Colonic mucosa (tissue), 4 donors: ENCODE measurements at regions not wholly inside any gene's neighbourhood (a gene's known extent, or its start where the extent isn't known, plus 50 kb on each side); places are given as distances from the start of the nearest gene placed in this dataset.

ENCODE experiments used
- DNase-seq: peaks from one replicate; pipeline ENCODE4 v3.0.0-alpha.2; 2020
- H3K27ac ChIP-seq: fragments of 200-600 bp; one replicate; pipeline ENCODE4 v1.8.0; 2021
- H3K27me3 ChIP-seq: fragments of 200-600 bp; one replicate; pipeline ENCODE4 v1.8.0; 2021
- H3K36me3 ChIP-seq: fragments of 200-600 bp; one replicate; pipeline ENCODE4 v1.8.0; 2021
- H3K4me1 ChIP-seq: fragments of 200-600 bp; one replicate; pipeline ENCODE4 v1.8.0; 2021; ENCODE audit warnings: mild to moderate bottlenecking
- H3K4me3 ChIP-seq: fragments of 200-600 bp; one replicate; pipeline ENCODE4 v1.8.0; 2021
- H3K9ac ChIP-seq, 2 donors: one replicate each; pipeline ENCODE4 v1.7.0; 2013; ENCODE audit warnings: control low read depth in 2 of 2, low read depth in 2 of 2, low read length in 2 of 2
- H3K9me3 ChIP-seq: fragments of 200-600 bp; one replicate; pipeline ENCODE4 v1.8.0; 2021
- intact Hi-C: fragments of 100-400 bp; cut with DNase I; formaldehyde crosslinking; loops from one replicate; pipeline ENCODE4 v1.14.1; 2022
- TF ChIP-seq, protein P1 (sequence below): fragments of 200-600 bp; IDR thresholded peaks from one replicate; pipeline ENCODE4 v1.8.0; 2022; ENCODE audit warnings: antibody characterized with exemption, mild to moderate bottlenecking
- donor health status: healthy.
- donor health status: DM: no; HTN: no; CAD: no.
- donor health status: DM: no; HTN: no; CAD: no.

DNA sequence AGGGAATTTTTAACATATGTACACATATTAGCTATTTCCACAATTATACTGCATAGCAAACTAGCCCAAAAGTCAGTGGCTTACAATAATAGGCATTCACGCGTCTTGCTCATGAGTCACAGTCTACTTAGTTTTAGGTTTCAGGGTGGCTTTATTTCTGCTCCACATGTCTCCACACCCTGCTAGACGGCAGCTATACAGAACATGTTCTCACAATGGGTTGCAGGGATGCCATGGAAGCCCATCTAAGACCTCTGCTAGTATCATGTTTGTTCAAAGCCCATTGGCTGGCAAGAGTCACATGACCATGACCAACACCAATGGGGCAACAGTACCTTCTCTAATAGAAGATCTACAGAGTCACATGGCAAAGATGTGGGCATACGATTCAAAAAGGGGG is 96.3 kb upstream of the NEBL start:
- Histone ChIP-seq H3K27me3 (no peaks in the 10 kb centered on the region), H3K4me3 (no peak overlapping the region), H3K9me3 (no peaks in the 10 kb centered on the region), H3K36me3 (no peaks in the 10 kb centered on the region), H3K9ac (no peak overlapping the region), H3K4me1 (no peaks in the 10 kb centered on the region), H3K27ac (no peak overlapping the region)
- TF ChIP-seq, protein P1, sequence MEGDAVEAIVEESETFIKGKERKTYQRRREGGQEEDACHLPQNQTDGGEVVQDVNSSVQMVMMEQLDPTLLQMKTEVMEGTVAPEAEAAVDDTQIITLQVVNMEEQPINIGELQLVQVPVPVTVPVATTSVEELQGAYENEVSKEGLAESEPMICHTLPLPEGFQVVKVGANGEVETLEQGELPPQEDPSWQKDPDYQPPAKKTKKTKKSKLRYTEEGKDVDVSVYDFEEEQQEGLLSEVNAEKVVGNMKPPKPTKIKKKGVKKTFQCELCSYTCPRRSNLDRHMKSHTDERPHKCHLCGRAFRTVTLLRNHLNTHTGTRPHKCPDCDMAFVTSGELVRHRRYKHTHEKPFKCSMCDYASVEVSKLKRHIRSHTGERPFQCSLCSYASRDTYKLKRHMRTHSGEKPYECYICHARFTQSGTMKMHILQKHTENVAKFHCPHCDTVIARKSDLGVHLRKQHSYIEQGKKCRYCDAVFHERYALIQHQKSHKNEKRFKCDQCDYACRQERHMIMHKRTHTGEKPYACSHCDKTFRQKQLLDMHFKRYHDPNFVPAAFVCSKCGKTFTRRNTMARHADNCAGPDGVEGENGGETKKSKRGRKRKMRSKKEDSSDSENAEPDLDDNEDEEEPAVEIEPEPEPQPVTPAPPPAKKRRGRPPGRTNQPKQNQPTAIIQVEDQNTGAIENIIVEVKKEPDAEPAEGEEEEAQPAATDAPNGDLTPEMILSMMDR, result no peak
- intact Hi-C loops, result no loop called here
- no peak for DNase-seq

- H3K4me1 ChIP-seq, result no peaks in the 10 kb centered on the region
- no peak overlapping the region for H3K9ac ChIP-seq
- TF ChIP-seq, protein P1, result no peak
- H3K4me3 ChIP-seq, result no peak overlapping the region
- H3K36me3 ChIP-seq, result no peaks in the 10 kb centered on the region
- intact Hi-C loops, result no loop called here
- no peak overlapping the region for H3K27ac ChIP-seq
- DNase-seq, result no peak
- no peaks in the 10 kb centered on the region for H3K27me3 ChIP-seq
- H3K9me3 ChIP-seq, result no peaks in the 10 kb centered on the region
These were observed 94.4 kb upstream of the NEBL start for GRCh38 chr10:20991526-20991925.

GRCh38 chr10:20990604-20991003 is 93.5 kb upstream of the NEBL start:
- Histone ChIP-seq H3K36me3 (no peaks in the 10 kb centered on the region), H3K9me3 (no peaks in the 10 kb centered on the region), H3K4me1 (no peaks in the 10 kb centered on the region), H3K9ac (no peak overlapping the region), H3K27ac (no peak overlapping the region), H3K4me3 (no peak overlapping the region), H3K27me3 (no peaks in the 10 kb centered on the region)
- intact Hi-C loops, result no loop called here
- no peak for DNase-seq
- TF ChIP-seq, protein P1, result no peak

- no peaks in the 10 kb centered on the region for H3K9me3 ChIP-seq
- no peaks in the 10 kb centered on the region for H3K36me3 ChIP-seq
- intact Hi-C loops, result no loop called here
- TF ChIP-seq, protein P1, result no peak
- no peaks in the 10 kb centered on the region for H3K27me3 ChIP-seq
- H3K4me1 ChIP-seq, result no peaks in the 10 kb centered on the region
- no peak overlapping the region for H3K4me3 ChIP-seq
- no peak overlapping the region for H3K9ac ChIP-seq
- no peak overlapping the region for H3K27ac ChIP-seq
- no peak for DNase-seq
These were observed 91.4 kb upstream of the NEBL start for GRCh38 chr10:20988357-20988983.

GRCh38 chr10:20986049-20986448 is 88.9 kb upstream of the NEBL start:
- Histone ChIP-seq H3K9ac (no peak overlapping the region), H3K27ac (no peak overlapping the region), H3K4me1 (no peaks in the 10 kb centered on the region), H3K27me3 (no peaks in the 10 kb centered on the region), H3K36me3 (no peaks in the 10 kb centered on the region), H3K4me3 (no peak overlapping the region), H3K9me3 (no peaks in the 10 kb centered on the region)
- DNase-seq, result peak; percentile 23
- intact Hi-C loops, result no loop called here
- TF ChIP-seq, protein P1, result no peak
